ENCODE measurements at regions not wholly inside any gene's neighbourhood (a gene's known extent, or its start where the extent isn't known, plus 50 kb on each side); places are given as distances from the start of the nearest gene placed in this dataset.
"Not testable (repeated sequence)": the region's sequence is repeated elsewhere in the genome, so short reads cannot be mapped to it uniquely, and the experiment has no call there.

- TF ChIP-seq CTCF (IDR thresholded peaks at IDR 0.05; ENCODE audit: insufficient read depth, low read length, poor library complexity, severe bottlenecking), result peak; percentile 36
- Histone ChIP-seq H3K4me3 (ENCODE audit: low read depth, low read length) (no peak overlapping the region), H3K27me3 (ENCODE audit: control insufficient read depth, insufficient read depth, low read length) (no peaks in the 10 kb centered on the region), H3K36me3 (ENCODE audit: control insufficient read depth, insufficient read depth, low read length) (no peaks in the 10 kb centered on the region)
- DNase-seq (ENCODE audit: low read depth), result no peak
Measured at GRCh38 chr11:89625171-89625570, 84.9 kb upstream of the TRIM77 start.

- Histone ChIP-seq H3K27me3 (ENCODE audit: control insufficient read depth, insufficient read depth, low read length) (no peaks in the 10 kb centered on the region), H3K36me3 (ENCODE audit: control insufficient read depth, insufficient read depth, low read length) (no peaks in the 10 kb centered on the region), H3K4me3 (ENCODE audit: low read depth, low read length) (no peak overlapping the region)
- TF ChIP-seq CTCF (IDR thresholded peaks at IDR 0.05; ENCODE audit: insufficient read depth, low read length, poor library complexity, severe bottlenecking), result no peak
- DNase-seq (ENCODE audit: low read depth), result no peak
Measured at GRCh38 chr11:89626366-89626765, 83.7 kb upstream of the TRIM77 start.

- H3K36me3 ChIP-seq (ENCODE audit: control insufficient read depth, insufficient read depth, low read length); H3K4me3 ChIP-seq (ENCODE audit: low read depth, low read length); DNase-seq (ENCODE audit: low read depth); H3K27me3 ChIP-seq (ENCODE audit: control insufficient read depth, insufficient read depth, low read length): not testable (repeated sequence)
Measured at GRCh38 chr11:89626881-89627280, 83.2 kb upstream of the TRIM77 start.

GRCh38 chr11:89633135-89633705, 76.9 kb upstream of the TRIM77 start:
- TF ChIP-seq CTCF (IDR thresholded peaks at IDR 0.05; ENCODE audit: insufficient read depth, low read length, poor library complexity, severe bottlenecking), result no peak
- Histone ChIP-seq H3K27me3 (ENCODE audit: control insufficient read depth, insufficient read depth, low read length) (no peaks in the 10 kb centered on the region), H3K36me3 (ENCODE audit: control insufficient read depth, insufficient read depth, low read length) (no peaks in the 10 kb centered on the region), H3K4me3 (ENCODE audit: low read depth, low read length) (no peak overlapping the region)
- no peak for DNase-seq (ENCODE audit: low read depth)

- not testable (repeated sequence) for DNase-seq (ENCODE audit: low read depth); H3K4me3 ChIP-seq (ENCODE audit: low read depth, low read length); H3K36me3 ChIP-seq (ENCODE audit: control insufficient read depth, insufficient read depth, low read length); H3K27me3 ChIP-seq (ENCODE audit: control insufficient read depth, insufficient read depth, low read length)
Measured at GRCh38 chr11:89640777-89641176, 69.3 kb upstream of the TRIM77 start.

- H3K4me3 ChIP-seq (ENCODE audit: low read depth, low read length); H3K27me3 ChIP-seq (ENCODE audit: control insufficient read depth, insufficient read depth, low read length); H3K36me3 ChIP-seq (ENCODE audit: control insufficient read depth, insufficient read depth, low read length); DNase-seq (ENCODE audit: low read depth): not testable (repeated sequence)
Measured at GRCh38 chr11:89648232-89648631, 61.9 kb upstream of the TRIM77 start.

- not testable (repeated sequence) for H3K36me3 ChIP-seq (ENCODE audit: control insufficient read depth, insufficient read depth, low read length); DNase-seq (ENCODE audit: low read depth); H3K27me3 ChIP-seq (ENCODE audit: control insufficient read depth, insufficient read depth, low read length)
Measured at GRCh38 chr11:89648996-89649395, 61.1 kb upstream of the TRIM77 start.

GRCh38 chr11:89654669-89655068, 55.4 kb upstream of the TRIM77 start:
- not testable (repeated sequence) for DNase-seq (ENCODE audit: low read depth); H3K4me3 ChIP-seq (ENCODE audit: low read depth, low read length); H3K27me3 ChIP-seq (ENCODE audit: control insufficient read depth, insufficient read depth, low read length); H3K36me3 ChIP-seq (ENCODE audit: control insufficient read depth, insufficient read depth, low read length)

More at GRCh38 chr11:89648996-89649395, 61.1 kb upstream of the TRIM77 start:
- not testable (repeated sequence) for H3K4me3 ChIP-seq (ENCODE audit: low read depth, low read length)

GRCh38 chr11:89658767-89659166, 51.3 kb upstream of the TRIM77 start:
- DNase-seq (ENCODE audit: low read depth); H3K27me3 ChIP-seq (ENCODE audit: control insufficient read depth, insufficient read depth, low read length); H3K36me3 ChIP-seq (ENCODE audit: control insufficient read depth, insufficient read depth, low read length); H3K4me3 ChIP-seq (ENCODE audit: low read depth, low read length): not testable (repeated sequence)

GRCh38 chr11:89659414-89659813, 50.7 kb upstream of the TRIM77 start:
- not testable (repeated sequence) for DNase-seq (ENCODE audit: low read depth); H3K36me3 ChIP-seq (ENCODE audit: control insufficient read depth, insufficient read depth, low read length); H3K27me3 ChIP-seq (ENCODE audit: control insufficient read depth, insufficient read depth, low read length); H3K4me3 ChIP-seq (ENCODE audit: low read depth, low read length)
